OCI-LY1 (cell line): ENCODE measurements at regions not wholly inside any gene's neighbourhood (a gene's known extent, or its start where the extent isn't known, plus 50 kb on each side); places are given as distances from the start of the nearest gene placed in this dataset.

Source experiments
- H2AFZ ChIP-seq: fragments of 200-600 bp; sonication (generic), shearing (Covaris generic); 2 replicates; pipeline ENCODE4 v1.6.0; 2014; ENCODE audit warnings: antibody characterized with exemption, mild to moderate bottlenecking, low read length
- H3F3A ChIP-seq: fragments of 200-600 bp; sonication (generic), shearing (Covaris generic); 2 replicates; pipeline ENCODE4 v1.6.0; 2014; ENCODE audit warnings: mild to moderate bottlenecking, antibody characterized with exemption, low read length, moderate library complexity; ENCODE audit not compliant: insufficient read depth
- H3K27ac ChIP-seq: fragments of 200-600 bp; sonication (generic); 2 replicates; pipeline ENCODE4 v1.5.1; 2014; ENCODE audit warnings: low read length, mixed run types, mild to moderate bottlenecking, low read depth; ENCODE audit not compliant: poor library complexity, severe bottlenecking
- H3K27me3 ChIP-seq: fragments of 200-600 bp; sonication (generic); 2 replicates; pipeline ENCODE4 v1.6.0; 2014; ENCODE audit warnings: antibody characterized with exemption, mild to moderate bottlenecking, low read length, moderate library complexity; ENCODE audit not compliant: insufficient read depth
- H3K36me3 ChIP-seq: fragments of 200-600 bp; sonication (generic); 2 replicates; pipeline ENCODE4 v1.6.1; 2014; ENCODE audit warnings: mild to moderate bottlenecking, antibody characterized with exemption, low read length, moderate library complexity, mixed read lengths; ENCODE audit not compliant: insufficient read depth
- H3K4me1 ChIP-seq: fragments of 200-600 bp; sonication (generic); 2 replicates; pipeline ENCODE4 v1.5.1; 2014; ENCODE audit warnings: mild to moderate bottlenecking, low read length, moderate library complexity; ENCODE audit not compliant: insufficient read depth, severe bottlenecking
- H3K4me2 ChIP-seq: fragments of 200-600 bp; sonication (generic), shearing (Covaris generic); 2 replicates; pipeline ENCODE4 v1.6.1; 2014; ENCODE audit warnings: low read length
- H3K4me3 ChIP-seq: fragments of 200-600 bp; sonication (generic); 2 replicates; pipeline ENCODE4 v1.5.1; 2014; ENCODE audit warnings: low read length, low read depth, mild to moderate bottlenecking, mixed read lengths; ENCODE audit not compliant: poor library complexity, severe bottlenecking
- H3K79me2 ChIP-seq: fragments of 200-600 bp; shearing (Covaris generic); 2 replicates; pipeline ENCODE4 v1.6.1; 2016; ENCODE audit warnings: mixed run types, low read length, mixed read lengths; ENCODE audit not compliant: insufficient read depth
- H3K9ac ChIP-seq: fragments of 200-600 bp; sonication (generic), shearing (Covaris generic); 2 replicates; pipeline ENCODE4 v1.6.1; 2014; ENCODE audit warnings: mild to moderate bottlenecking, low read length, mixed read lengths
- H3K9me2 ChIP-seq: fragments of 200-600 bp; sonication (generic), shearing (Covaris generic); 2 replicates; pipeline ENCODE4 v1.6.1; 2014; ENCODE audit warnings: low read depth, mild to moderate bottlenecking, low read length, mixed read lengths
- H3K9me3 ChIP-seq: fragments of 200-600 bp; shearing (Covaris generic); 2 replicates; pipeline ENCODE4 v1.6.1; 2014; ENCODE audit warnings: low read length, mixed read lengths
- H4K20me1 ChIP-seq: fragments of 200-600 bp; sonication (generic), shearing (Covaris generic); 2 replicates; pipeline ENCODE4 v1.6.0; 2016; ENCODE audit warnings: mild to moderate bottlenecking, low read length; ENCODE audit not compliant: insufficient read depth
- EZH2 ChIP-seq: fragments of 200-600 bp; sonication (generic), shearing (Covaris generic); IDR thresholded peaks from 2 replicates; pipeline ENCODE4 v1.8.0; 2017; ENCODE audit warnings: borderline replicate concordance, mixed run types, mild to moderate bottlenecking, antibody characterized with exemption, low read length, moderate library complexity, mixed read lengths
- TF ChIP-seq, protein P1 (sequence below): fragments of 200-600 bp; sonication (generic), shearing (Covaris generic); IDR thresholded peaks from 2 replicates; pipeline ENCODE4 v1.5.1; 2017; ENCODE audit warnings: mild to moderate bottlenecking, antibody characterized with exemption, low read length, moderate library complexity, mixed read lengths

DNA sequence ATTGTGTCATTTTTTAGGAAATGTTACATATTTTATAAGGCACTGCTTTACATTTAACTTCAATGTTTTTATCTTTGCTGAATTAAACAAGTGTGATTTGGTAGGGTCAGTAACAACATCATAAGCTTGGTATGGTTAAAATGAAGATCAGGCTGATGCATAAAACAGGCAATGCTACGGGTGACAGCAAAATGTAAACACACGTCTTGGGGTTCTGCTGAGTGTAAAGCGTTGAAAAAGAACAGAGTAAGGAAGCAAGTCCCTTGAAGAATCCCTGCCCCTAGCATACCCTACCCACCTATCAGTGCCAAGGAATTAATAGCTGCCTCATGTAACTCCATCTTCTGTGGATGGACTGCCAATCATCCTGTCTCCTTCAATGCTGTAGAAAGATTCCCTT, 157.0 kb downstream of the CBLL2 start:
- no peaks in the 10 kb centered on the region for H3K36me3 ChIP-seq
- H3K9ac ChIP-seq = no peak overlapping the region
- H3F3A ChIP-seq = no peaks in the 10 kb centered on the region
- H3K9me3 ChIP-seq = no peaks in the 10 kb centered on the region
- no peak overlapping the region for H3K27ac ChIP-seq
- no peak overlapping the region for H2AFZ ChIP-seq
- H3K4me2 ChIP-seq = no peak overlapping the region
- TF ChIP-seq, protein P1, sequence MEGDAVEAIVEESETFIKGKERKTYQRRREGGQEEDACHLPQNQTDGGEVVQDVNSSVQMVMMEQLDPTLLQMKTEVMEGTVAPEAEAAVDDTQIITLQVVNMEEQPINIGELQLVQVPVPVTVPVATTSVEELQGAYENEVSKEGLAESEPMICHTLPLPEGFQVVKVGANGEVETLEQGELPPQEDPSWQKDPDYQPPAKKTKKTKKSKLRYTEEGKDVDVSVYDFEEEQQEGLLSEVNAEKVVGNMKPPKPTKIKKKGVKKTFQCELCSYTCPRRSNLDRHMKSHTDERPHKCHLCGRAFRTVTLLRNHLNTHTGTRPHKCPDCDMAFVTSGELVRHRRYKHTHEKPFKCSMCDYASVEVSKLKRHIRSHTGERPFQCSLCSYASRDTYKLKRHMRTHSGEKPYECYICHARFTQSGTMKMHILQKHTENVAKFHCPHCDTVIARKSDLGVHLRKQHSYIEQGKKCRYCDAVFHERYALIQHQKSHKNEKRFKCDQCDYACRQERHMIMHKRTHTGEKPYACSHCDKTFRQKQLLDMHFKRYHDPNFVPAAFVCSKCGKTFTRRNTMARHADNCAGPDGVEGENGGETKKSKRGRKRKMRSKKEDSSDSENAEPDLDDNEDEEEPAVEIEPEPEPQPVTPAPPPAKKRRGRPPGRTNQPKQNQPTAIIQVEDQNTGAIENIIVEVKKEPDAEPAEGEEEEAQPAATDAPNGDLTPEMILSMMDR = no peak
- TF ChIP-seq EZH2 = no peak
- no peaks in the 10 kb centered on the region for H3K79me2 ChIP-seq
- no peaks in the 10 kb centered on the region for H3K9me2 ChIP-seq
- H3K27me3 ChIP-seq = no peaks in the 10 kb centered on the region
- H3K4me3 ChIP-seq = no peak overlapping the region
- no peaks in the 10 kb centered on the region for H4K20me1 ChIP-seq
- H3K4me1 ChIP-seq = no peaks in the 10 kb centered on the region

DNA sequence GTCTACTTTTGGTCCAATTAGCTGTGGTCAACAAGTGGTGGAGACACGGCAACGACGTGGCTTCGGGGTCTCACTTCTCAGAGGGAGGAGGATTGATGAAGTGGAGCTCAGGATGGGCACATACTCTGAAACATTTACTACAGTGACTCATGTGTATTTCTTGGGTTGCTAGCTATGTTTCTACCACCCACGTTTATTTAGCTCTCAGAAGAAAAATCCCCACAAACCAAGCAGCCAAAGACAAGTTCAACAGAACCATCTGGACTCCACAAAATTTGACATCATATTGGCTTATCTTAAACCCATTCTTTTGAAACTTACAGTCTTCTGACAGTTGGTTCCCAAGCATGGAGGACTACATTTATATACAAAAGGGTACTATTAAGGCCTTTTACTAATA, 158.0 kb downstream of the CBLL2 start:
- no peaks in the 10 kb centered on the region for H4K20me1 ChIP-seq

DNA sequence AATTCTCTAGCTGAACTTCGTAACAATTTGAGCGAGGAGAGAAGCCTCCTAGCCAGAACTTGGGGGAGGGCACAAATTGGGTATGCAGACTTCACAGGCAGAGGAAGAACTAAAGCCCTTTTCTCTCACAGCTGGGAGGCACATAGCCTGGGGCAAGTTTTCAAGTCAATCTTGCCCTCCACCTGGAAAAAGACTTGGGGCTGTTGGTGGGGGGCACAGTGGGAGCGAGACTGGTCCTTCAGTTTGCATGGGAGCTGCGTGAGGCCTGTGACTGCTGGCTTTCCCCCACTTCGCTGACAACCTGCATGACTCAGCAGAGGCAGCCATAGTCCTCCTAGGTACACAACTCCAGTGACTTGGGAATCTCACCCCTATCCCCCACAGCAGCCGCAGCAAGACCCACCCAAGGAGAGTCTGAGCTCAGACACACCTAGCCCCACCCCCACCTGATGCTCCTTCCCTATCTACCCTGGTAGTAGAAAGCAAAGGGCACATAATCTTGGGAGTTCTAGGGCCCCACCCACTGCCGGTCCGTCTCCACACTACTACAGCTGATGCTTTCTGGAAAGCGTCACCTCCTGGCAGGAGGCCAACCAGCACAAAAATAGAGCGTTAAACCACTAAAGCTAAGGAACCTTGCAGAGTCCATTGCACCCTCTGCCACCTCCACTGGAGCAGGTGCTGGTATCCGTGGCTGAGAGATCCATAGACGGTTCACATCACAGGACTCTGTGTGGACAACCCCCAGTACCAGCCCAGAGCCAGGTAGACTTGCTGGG, 160.8 kb downstream of the CBLL2 start:
- H2AFZ ChIP-seq = no peak overlapping the region
- H3K36me3 ChIP-seq = no peaks in the 10 kb centered on the region
- no peaks in the 10 kb centered on the region for H3K9me2 ChIP-seq
- no peaks in the 10 kb centered on the region for H3K4me1 ChIP-seq
- H3F3A ChIP-seq = no peaks in the 10 kb centered on the region
- no peak overlapping the region for H3K4me2 ChIP-seq
- H4K20me1 ChIP-seq = no peaks in the 10 kb centered on the region
- H3K27ac ChIP-seq = no peak overlapping the region
- no peak overlapping the region for H3K4me3 ChIP-seq
- TF ChIP-seq EZH2 = no peak
- TF ChIP-seq, protein P1 = no peak
- no peaks in the 10 kb centered on the region for H3K27me3 ChIP-seq
- no peaks in the 10 kb centered on the region for H3K79me2 ChIP-seq
- no peaks in the 10 kb centered on the region for H3K9me3 ChIP-seq
- H3K9ac ChIP-seq = no peak overlapping the region

More for the DNA sequence above, 158.0 kb downstream of the CBLL2 start:
- Histone ChIP-seq H3K36me3 (no peaks in the 10 kb centered on the region), H3F3A (no peaks in the 10 kb centered on the region), H3K9me2 (no peaks in the 10 kb centered on the region), H3K4me1 (no peaks in the 10 kb centered on the region), H3K4me3 (no peak overlapping the region), H3K9ac (no peak overlapping the region), H3K4me2 (no peak overlapping the region), H3K9me3 (no peaks in the 10 kb centered on the region), H3K27me3 (no peaks in the 10 kb centered on the region), H2AFZ (no peak overlapping the region), H3K79me2 (no peaks in the 10 kb centered on the region), H3K27ac (no peak overlapping the region)
- TF ChIP-seq, protein P1 = no peak
- TF ChIP-seq EZH2 = no peak
